Endothelial cell of umbilical vein (primary cell): ENCODE measurements at regions not wholly inside any gene's neighbourhood (a gene's known extent, or its start where the extent isn't known, plus 50 kb on each side); places are given as distances from the start of the nearest gene placed in this dataset.

Source experiments
- BruUV-seq: library from RNA; stranded (reverse); fragments of 400-500 nt; replicated peaks from 2 replicates; lab custom pipeline; 2021; lab: Mats Ljungman, UMichigan
- CTCF ChIA-PET: fragments of 300-600, 350-600 bp; sonication (Branson Sonifier 250); formaldehyde crosslinking; loops from one replicate; lab custom pipeline; 2021; ENCODE audit warnings: antibody characterized with exemption, inconsistent platforms; lab: Charles Lee
- POLR2A ChIA-PET: fragments of 300-600, 350-600 bp; sonication (Branson Sonifier 250); formaldehyde crosslinking; loops from one replicate; lab custom pipeline; 2021; ENCODE audit warnings: antibody characterized with exemption, inconsistent platforms; lab: Charles Lee
- DNase-seq: peaks from one replicate; pipeline ENCODE4 v3.0.0-alpha.2; 2011; ENCODE audit warnings: low read depth, low spot score
- FAIRE-seq: peaks from 2 replicates; lab custom pipeline; 2011; peaks lifted over from hg19 to GRCh38; lab: Jason Lieb, UNC
- H2AFZ ChIP-seq: 2 replicates; pipeline ENCODE4 v1.6.0; 2012; ENCODE audit warnings: low read depth, low read length, control low read depth, inconsistent platforms
- H3K27ac ChIP-seq: 2 replicates; pipeline ENCODE4 v1.5.1; 2011; ENCODE audit warnings: low read depth, mild to moderate bottlenecking, control low read depth, low read length, moderate library complexity; ENCODE audit not compliant: insufficient read depth
- H3K27me3 ChIP-seq, 2 experiments: 2 replicates each; pipeline versions ENCODE4 v1.6.0 to v1.6.1; 2011; ENCODE audit warnings: low read length in 2 of 2, mixed read lengths in 1 of 2; ENCODE audit not compliant: control insufficient read depth in 2 of 2, insufficient read depth in 2 of 2
- H3K36me3 ChIP-seq, 2 experiments: 2 replicates in 1 of 2; 3 replicates in 1 of 2; pipeline ENCODE4 v1.5.1; 2011; ENCODE audit warnings: low read length in 2 of 2, mild to moderate bottlenecking in 1 of 2, moderate library complexity in 1 of 2; ENCODE audit not compliant: control insufficient read depth in 2 of 2, insufficient read depth in 2 of 2; ENCODE audit errors: extremely low read depth in 1 of 2
- H3K4me1 ChIP-seq: 3 replicates; pipeline ENCODE4 v1.5.1; 2011; ENCODE audit warnings: mild to moderate bottlenecking, low read length; ENCODE audit not compliant: control insufficient read depth, insufficient read depth; ENCODE audit errors: extremely low read depth
- H3K4me2 ChIP-seq: 2 replicates; pipeline ENCODE4 v1.6.1; 2011; ENCODE audit warnings: low read length, control low read depth, mixed read lengths; ENCODE audit not compliant: insufficient read depth
- H3K4me3 ChIP-seq, 3 experiments: fragments of 200-600 bp in 1 of 3; sonication (generic), shearing (Covaris generic) in 1 of 3; replicated peaks in 1 of 3; 2 replicates each; pipeline ENCODE4 v1.5.1; 2011 to 2016; ENCODE audit warnings: control low read depth in 3 of 3, low read length in 3 of 3, mild to moderate bottlenecking in 2 of 3, inconsistent platforms in 1 of 3, low read depth in 1 of 3, moderate library complexity in 1 of 3; ENCODE audit not compliant: insufficient read depth in 1 of 3
- H3K79me2 ChIP-seq: 2 replicates; pipeline ENCODE4 v1.6.0; 2012; ENCODE audit warnings: low read length, inconsistent platforms; ENCODE audit not compliant: control insufficient read depth, insufficient read depth
- H3K9ac ChIP-seq: replicated peaks from 2 replicates; pipeline ENCODE3; 2011; ENCODE audit warnings: low read length, control low read depth; ENCODE audit not compliant: insufficient read depth; ENCODE audit errors: extremely low read depth
- H3K9me1 ChIP-seq: replicated peaks from 3 replicates; pipeline ENCODE4 v1.6.0; 2011; ENCODE audit warnings: mild to moderate bottlenecking, low read length; ENCODE audit not compliant: control insufficient read depth, insufficient read depth; ENCODE audit errors: extremely low read depth
- H3K9me3 ChIP-seq: replicated peaks from 2 replicates; pipeline ENCODE4 v1.5.1; 2012; ENCODE audit warnings: low read length, inconsistent platforms; ENCODE audit not compliant: control insufficient read depth, insufficient read depth
- H4K20me1 ChIP-seq: replicated peaks from 2 replicates; pipeline ENCODE3; 2011; ENCODE audit warnings: mild to moderate bottlenecking, low read length; ENCODE audit not compliant: control insufficient read depth, insufficient read depth; ENCODE audit errors: extremely low read depth
- CTCF ChIP-seq, 2 donors: IDR thresholded peaks; 1 replicate in 1 of 2; 2 replicates in 1 of 2; pipeline ENCODE4 v1.5.1; 2011; ENCODE audit warnings: low read length in 2 of 2, mild to moderate bottlenecking in 2 of 2, moderate library complexity in 2 of 2, control low read depth in 1 of 2, inconsistent platforms in 1 of 2, low read depth in 1 of 2; ENCODE audit not compliant: insufficient read depth in 1 of 2; ENCODE audit errors: extremely low read depth in 1 of 2
- EZH2 ChIP-seq: IDR thresholded peaks from 2 replicates; pipeline ENCODE4 v1.6.1; 2012; ENCODE audit warnings: borderline replicate concordance, low read depth, mild to moderate bottlenecking, moderate library complexity, low read length, inconsistent platforms; ENCODE audit not compliant: severe bottlenecking
- FOS ChIP-seq: IDR thresholded peaks from 2 replicates; pipeline ENCODE4 v1.6.1; 2011; ENCODE audit warnings: mild to moderate bottlenecking, low read length, moderate library complexity, borderline replicate concordance; ENCODE audit not compliant: insufficient read depth
- GATA2 ChIP-seq: IDR thresholded peaks from 2 replicates; pipeline ENCODE4 v1.7.0; 2011; ENCODE audit warnings: low read depth, mild to moderate bottlenecking, moderate library complexity, mixed read lengths, low read length; ENCODE audit not compliant: insufficient read length, insufficient read depth
- JUN ChIP-seq: IDR thresholded peaks from 2 replicates; pipeline ENCODE4 v1.6.1; 2011; ENCODE audit warnings: borderline replicate concordance, low read depth; ENCODE audit not compliant: insufficient read length, insufficient read depth
- MAX ChIP-seq: IDR thresholded peaks from 2 replicates; pipeline ENCODE4 v1.6.1; 2011; ENCODE audit not compliant: insufficient read depth, insufficient read length
- MYC ChIP-seq: IDR thresholded peaks from one replicate; pipeline ENCODE4 v1.6.1; 2011; ENCODE audit warnings: mild to moderate bottlenecking, low read depth, low read length
- POLR2A ChIP-seq: IDR thresholded peaks from 2 replicates; pipeline ENCODE4 v1.6.1; 2012; ENCODE audit warnings: low read depth, mild to moderate bottlenecking, control low read depth, low read length
- POLR2AphosphoS5 ChIP-seq: IDR thresholded peaks from 2 replicates; pipeline ENCODE4 v1.6.1; 2012; ENCODE audit warnings: low read depth, mild to moderate bottlenecking, control low read depth, low read length, moderate library complexity; ENCODE audit not compliant: insufficient read depth
- dilution Hi-C: fragments of 300-500 bp; cut with MboI; formaldehyde crosslinking; loops from one replicate; pipeline ENCODE4 v1.15.0; 2019; ENCODE audit warnings: low sequenced_read_pairs; ENCODE audit not compliant: extremely low pct_ligation_motif_present
- intact Hi-C: fragments of 100-400 bp; cut with micrococcal nuclease; formaldehyde crosslinking; loops from one replicate; pipeline ENCODE4 v1.10.0; 2022

GRCh38 chr14:61147831-61148549, 133.1 kb downstream of the TMEM30B start:
- Histone ChIP-seq H3K36me3 (no peaks in the 10 kb centered on the region), H3K9me3 (no peaks in the 10 kb centered on the region), H3K79me2 (no peaks in the 10 kb centered on the region), H3K4me3 (no peak overlapping the region), H3K27ac (peak overlapping the region; percentile 84), H3K4me1 (peaks cover 28% of the 10 kb centered on the region), H3K27me3 (no peaks in the 10 kb centered on the region), H4K20me1 (no peaks in the 10 kb centered on the region), H3K9me1 (no peaks in the 10 kb centered on the region), H2AFZ (peak overlapping the region; percentile 60), H3K9ac (peak overlapping the region; percentile 25), H3K4me2 (no peak overlapping the region)
- DNase-seq, result peak; percentile 85
- ChIA-PET POLR2A (interaction anchor here (0.9 to 1.0 kb wide), 2 partner anchors 22 to 36 kb away, joined by 3 to 8 read pairs; no protein-coding TSS in a partner anchor), CTCF (interaction anchor here (0.5 to 2.6 kb wide), 12 partner anchors 22 to 523 kb away, joined by 3 to 13 read pairs (median 4); no protein-coding TSS in a partner anchor)
- TF ChIP-seq GATA2 (no peak), POLR2AphosphoS5 (peak; percentile 39), JUN (peak; percentile 18), MAX (no peak), POLR2A (no peak)
- intact Hi-C loops, result loop anchor here (1.0 kb wide), 5 partner anchors 22 to 523 kb away; no protein-coding TSS in a partner anchor
- dilution Hi-C loops, result no loop called here
- FAIRE-seq, result peak; percentile 83
- BruUV-seq, result no TSS peak

GRCh38 chr14:61147381-61147821, 133.7 kb downstream of the TMEM30B start:
- no peak overlapping the region for H3K4me2 ChIP-seq
- peaks cover 28% of the 10 kb centered on the region for H3K4me1 ChIP-seq
- H3K4me3 ChIP-seq, result no peak overlapping the region
- dilution Hi-C loops, result no loop called here
- no peaks in the 10 kb centered on the region for H3K9me3 ChIP-seq
- no peaks in the 10 kb centered on the region for H3K9me1 ChIP-seq
- CTCF ChIA-PET, result interaction anchor here (0.5 to 2.6 kb wide), 14 partner anchors 21 to 523 kb away, joined by 3 to 13 read pairs (median 4); no protein-coding TSS in a partner anchor
- peak overlapping the region; percentile 60 for H2AFZ ChIP-seq
- TF ChIP-seq GATA2 (no peak), CTCF (IDR thresholded peaks at IDR 0.05; ENCODE audit: extremely low read depth in 1 of 2, insufficient read depth in 1 of 2, low read depth in 1 of 2, low read length in 2 of 2) (no peak), MYC (no peak), JUN (no peak), FOS (no peak), POLR2A (no peak), POLR2AphosphoS5 (no peak), MAX (no peak), EZH2 (no peak)
- H4K20me1 ChIP-seq, result no peaks in the 10 kb centered on the region
- peak; percentile 47 for FAIRE-seq
- peak overlapping the region; percentile 84 for H3K27ac ChIP-seq
- peak overlapping the region; percentile 25 for H3K9ac ChIP-seq
- H3K36me3 ChIP-seq, result no peaks in the 10 kb centered on the region
- no peaks in the 10 kb centered on the region for H3K27me3 ChIP-seq
- H3K79me2 ChIP-seq, result no peaks in the 10 kb centered on the region
- DNase-seq, result peak; percentile 60
- POLR2A ChIA-PET, result interaction anchor here (0.8 to 1.0 kb wide), 3 partner anchors 21 to 36 kb away, joined by 3 to 8 read pairs (median 3); no protein-coding TSS in a partner anchor
- TSS peak; percentile 64 for BruUV-seq
- intact Hi-C loops, result no loop called here
